AG08396 (cell line): ENCODE measurements at regions not wholly inside any gene's neighbourhood (a gene's known extent, or its start where the extent isn't known, plus 50 kb on each side); places are given as distances from the start of the nearest gene placed in this dataset.
"Not testable (repeated sequence)": the region's sequence is repeated elsewhere in the genome, so short reads cannot be mapped to it uniquely, and the experiment has no call there.

ENCODE experiments used
- DNase-seq: peaks from one replicate; pipeline ENCODE4 v3.0.0; 2012; ENCODE audit warnings: low spot score, mixed read lengths

- no peak for DNase-seq
Measured at GRCh38 chr5:104119529-104119928, 556.9 kb upstream of the NUDT12 start.

DNA sequence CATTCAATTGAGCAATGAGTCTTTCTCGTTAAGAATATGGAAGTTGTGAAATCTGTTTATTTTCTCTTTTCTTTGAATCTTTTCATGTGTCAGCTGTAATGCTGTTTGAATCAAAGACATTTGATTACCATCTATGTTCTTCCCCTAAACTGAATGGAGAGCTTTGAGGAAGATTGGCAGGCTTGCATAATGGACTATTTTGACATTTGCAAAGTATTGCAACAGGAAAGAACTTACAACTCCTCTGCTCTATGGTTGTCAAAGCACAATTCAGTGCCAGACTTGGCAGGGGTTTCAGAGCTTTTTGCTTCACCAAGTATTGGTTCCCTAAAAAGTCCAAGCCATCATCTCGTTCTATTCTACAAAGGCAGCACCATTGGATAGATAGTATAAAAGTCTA lies 549.0 kb upstream of the NUDT12 start:
- no peak for DNase-seq

DNA sequence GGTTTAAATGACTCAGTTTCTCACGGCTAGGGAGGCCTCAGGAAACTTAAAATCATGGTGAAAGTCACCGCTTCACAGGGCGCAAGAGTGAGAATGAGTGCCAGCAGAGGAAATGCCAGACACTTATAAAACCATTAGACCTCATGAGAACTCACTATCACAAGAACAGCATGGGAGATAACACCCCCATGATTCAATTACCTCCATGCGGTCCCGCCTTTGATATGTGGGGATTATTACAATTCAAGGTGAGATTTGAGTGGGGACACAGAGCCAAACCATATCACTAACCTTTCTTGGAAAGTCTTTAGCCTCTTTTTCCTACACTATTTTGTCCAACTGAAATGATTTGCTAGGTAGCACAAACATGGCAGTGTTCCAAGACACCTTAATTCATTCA lies 533.9 kb upstream of the NUDT12 start:
- no peak for DNase-seq

DNA sequence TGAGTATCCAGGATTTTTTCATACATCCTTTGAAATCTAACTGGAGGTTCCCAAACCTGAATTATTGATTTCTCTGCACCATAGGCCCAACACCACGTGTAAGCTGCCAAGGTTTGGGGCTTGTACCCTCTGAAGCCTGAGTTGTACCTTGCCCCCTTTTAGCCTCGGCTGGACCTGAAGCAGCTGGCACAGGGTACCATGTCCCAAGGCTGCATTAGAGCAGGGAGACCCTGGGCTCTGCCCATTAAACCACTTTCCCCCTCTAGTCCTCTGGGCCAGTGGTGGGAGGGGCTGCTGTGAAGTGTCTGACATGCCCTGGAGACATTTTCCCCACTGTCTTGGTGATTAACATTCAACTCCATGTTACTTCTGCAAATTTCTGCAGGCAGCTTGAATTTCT lies 532.9 kb upstream of the NUDT12 start:
- DNase-seq = no peak

GRCh38 chr5:104088876-104089778 lies 526.5 kb upstream of the NUDT12 start:
- no peak for DNase-seq

GRCh38 chr5:104084896-104085295 lies 522.3 kb upstream of the NUDT12 start:
- DNase-seq = no peak

DNA sequence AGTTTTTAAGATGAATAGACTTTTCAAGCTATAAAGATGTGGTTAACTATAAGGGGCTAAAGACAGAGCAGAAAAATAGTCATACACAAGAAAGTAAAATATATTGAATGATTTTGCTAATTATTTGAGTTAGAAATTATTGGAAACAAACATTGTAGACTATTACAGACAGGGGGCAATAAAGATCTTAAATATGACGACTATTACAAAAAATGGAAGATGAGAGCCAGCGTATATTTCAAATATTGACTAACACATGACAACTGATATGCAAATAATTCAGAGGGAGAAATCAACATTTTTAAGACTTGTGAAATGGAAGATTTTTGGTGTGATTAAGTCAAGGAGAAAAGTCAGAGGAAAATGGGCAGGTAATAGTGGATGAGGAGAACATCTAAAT lies 520.2 kb upstream of the NUDT12 start:
- DNase-seq = no peak

DNA sequence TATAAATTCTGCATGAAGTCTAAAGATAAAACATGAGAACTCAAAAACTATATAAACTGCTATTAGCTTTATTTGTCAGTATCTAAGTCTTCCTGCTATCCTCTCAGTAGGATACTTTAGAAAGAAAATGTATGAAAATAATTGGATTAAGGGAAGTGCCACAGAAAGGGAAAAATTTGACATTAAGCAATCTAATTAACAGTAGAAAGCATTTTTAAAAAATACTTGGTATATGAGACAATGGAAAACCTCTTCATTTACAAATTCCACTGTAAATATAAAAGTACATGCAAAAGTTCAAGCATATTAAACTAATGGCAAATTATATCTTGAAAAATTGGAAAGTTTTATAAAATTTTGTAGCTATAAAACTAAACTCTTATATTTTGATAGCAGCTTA lies 518.6 kb upstream of the NUDT12 start:
- DNase-seq = no peak

- DNase-seq = no peak
Measured at GRCh38 chr5:104080646-104081175, 518.1 kb upstream of the NUDT12 start.

DNA sequence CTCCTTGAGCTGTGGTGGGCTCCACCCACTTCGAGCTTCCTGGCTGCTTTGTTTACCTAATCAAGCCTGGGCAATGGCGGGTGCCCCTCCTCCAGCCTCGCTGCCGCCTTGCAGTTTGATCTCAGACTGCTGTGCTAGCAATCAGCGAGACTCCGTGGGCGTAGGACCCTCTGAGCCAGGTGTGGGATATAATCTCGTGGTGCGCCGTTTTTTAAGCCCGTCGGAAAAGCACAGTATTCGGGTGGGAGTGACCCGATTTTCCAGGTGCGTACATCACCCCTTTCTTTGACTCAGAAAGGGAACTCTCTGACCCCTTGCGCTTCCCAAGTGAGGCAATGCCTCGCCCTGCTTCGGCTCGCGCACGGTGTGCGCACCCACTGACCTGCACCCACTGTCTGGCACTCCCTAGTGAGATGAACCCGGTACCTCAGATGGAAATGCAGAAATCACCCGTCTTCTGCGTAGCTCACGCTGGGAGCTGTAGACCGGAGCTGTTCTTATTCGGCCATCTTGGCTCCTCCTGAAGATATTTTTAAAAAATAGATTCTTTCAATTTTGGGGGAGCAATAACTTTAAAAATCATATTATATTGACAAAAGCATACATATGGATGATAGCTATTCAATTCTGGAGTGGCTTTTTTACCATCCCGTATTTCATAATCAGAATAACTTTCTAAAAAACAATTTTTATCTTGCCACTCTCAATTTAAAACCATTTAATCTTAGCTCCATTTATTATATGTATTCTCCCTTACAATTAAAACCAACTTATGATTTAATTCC lies 517.5 kb upstream of the NUDT12 start:
- not testable (repeated sequence) for DNase-seq

DNA sequence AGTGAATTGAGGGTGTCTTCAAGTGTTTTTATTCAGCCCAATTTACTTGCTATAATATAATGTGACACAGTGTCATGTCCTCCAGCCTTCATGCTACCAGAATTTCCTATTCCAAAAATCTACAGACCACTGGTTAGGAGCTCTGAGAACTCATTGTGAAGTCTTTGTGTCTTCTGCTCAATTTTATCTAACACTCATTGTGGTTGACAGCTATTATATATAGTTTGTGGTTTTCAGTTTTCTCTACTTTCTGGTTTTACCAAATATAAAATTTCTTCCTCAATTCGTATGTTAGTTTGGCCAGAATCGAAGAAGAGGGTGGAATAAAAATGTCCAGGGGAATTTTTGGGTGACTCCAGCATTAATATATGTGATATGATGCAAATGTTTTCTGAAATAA lies 509.3 kb upstream of the NUDT12 start:
- no peak for DNase-seq

DNA sequence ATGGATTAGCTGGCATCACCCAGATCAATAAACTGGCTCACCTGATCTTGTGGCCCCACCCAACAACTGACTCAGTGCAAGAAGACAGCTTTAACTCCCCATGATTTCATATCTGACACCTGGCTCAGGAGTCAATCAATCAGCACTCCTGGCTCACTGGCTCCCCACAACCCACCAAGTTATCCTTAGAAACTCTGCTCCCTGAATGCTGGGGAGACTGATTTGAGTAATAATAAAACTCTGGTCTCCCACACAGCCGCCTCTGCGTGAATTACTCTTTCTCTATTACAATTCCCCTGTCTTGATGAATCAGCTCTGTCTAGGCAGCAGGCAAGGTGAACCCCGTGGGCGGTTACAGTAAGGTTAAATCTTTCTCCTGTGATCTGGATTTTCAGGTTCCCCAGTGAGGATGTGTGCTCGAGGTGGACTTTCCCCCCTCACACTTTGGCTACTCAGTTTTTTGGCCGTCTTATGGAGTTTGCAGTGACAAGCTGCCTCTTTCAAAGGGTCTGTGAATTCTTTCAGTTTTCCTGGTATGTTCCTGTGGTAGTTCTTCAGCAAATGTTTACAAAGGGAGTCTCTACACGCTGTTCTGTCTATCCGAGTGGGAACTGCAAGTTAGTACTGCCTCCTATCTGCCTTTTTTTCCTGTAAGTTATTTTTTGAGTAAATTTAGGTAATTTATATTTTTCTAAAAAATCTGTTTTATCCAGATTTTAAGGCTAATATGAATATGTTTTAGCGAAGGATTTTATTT lies 500.2 kb upstream of the NUDT12 start:
- DNase-seq = no peak

DNA sequence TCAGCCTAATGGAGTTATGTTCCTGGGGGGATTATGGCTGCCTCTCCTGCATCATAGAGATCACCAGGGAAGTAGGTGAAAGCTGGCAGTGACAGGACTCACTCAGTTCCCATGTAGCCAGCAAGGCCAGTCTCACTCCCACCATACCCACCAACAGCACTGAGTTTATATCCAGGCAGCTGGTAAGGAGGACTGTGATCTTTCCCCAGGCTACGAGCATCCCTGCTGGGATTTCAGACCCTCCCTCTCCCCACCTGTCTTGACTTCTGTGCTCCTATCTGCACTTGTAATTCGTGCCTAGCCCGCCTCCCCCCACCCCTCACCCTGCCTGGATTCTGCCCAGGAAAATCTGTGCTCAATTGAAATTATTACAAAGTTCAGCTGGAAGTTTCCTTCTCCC lies 499.1 kb upstream of the NUDT12 start:
- DNase-seq = no peak

DNA sequence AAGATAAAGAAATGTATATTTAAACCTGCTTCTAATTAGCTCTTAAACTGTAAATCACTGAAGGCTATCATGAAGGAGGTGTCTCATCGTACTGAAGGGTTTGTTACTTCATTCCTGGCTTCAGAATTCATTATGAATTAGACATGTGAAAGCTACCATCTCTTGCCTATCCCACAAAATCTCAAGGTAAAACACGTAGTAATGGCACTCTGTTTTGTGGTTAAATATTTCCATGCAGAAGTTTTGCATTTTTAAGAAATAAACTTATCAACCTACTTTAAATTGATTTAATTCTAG lies 490.7 kb upstream of the NUDT12 start:
- DNase-seq = no peak

DNA sequence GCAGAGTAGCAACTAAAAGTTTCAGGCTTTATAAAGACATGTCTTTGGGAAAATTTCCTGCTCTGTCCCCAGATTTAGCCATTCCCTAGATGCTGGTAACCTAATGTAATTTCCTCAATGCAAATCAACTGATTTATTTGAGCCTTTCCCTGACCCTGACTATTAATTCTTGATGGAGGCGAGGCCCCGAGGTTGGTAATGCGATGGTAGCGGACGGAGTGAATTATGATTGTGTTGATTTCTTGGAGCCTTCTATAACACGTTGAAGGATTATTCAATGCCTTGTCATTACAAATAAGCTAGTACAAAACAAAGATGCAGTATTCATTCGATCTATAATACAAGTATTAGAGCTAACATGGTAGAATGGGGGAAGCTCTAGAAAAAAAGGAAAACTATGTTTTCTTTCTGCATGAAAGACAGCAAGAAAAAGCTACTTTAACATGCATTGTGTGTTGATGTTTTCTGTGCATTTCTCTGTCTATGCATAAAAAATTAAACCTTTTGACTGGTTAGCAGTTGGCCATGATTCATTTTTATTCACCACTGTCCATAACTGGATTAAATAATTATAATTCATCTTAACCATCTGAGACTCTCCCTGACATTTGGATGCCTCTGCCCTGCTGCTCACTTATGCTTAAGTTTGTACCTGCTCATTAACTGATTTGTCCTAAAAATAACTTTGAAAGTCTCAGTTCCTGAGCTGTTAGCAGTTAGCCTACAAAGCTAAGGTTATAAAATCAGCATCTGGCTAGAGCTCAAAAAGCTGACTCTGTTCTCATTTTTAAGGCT lies 490.2 kb upstream of the NUDT12 start:
- DNase-seq = no peak

DNA sequence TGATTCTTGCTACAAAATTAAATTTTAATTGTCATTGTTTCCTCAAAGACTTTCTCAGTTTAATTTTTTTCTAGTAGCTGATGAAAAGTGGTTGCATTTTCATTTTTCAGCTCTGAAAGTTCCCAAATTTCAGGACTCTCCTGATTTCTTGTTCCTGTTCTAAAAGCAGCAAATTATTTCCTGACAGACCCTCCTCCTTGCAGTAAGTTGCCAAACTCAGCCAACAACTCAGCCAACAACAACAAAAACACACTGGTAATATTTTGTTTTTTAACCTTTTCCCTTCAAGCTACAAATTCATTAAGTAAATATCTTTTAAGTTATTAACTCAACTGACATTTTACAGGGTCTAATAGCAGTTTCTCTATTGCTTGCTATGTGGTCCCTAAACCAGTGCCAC lies 487.8 kb upstream of the NUDT12 start:
- no peak for DNase-seq

DNA sequence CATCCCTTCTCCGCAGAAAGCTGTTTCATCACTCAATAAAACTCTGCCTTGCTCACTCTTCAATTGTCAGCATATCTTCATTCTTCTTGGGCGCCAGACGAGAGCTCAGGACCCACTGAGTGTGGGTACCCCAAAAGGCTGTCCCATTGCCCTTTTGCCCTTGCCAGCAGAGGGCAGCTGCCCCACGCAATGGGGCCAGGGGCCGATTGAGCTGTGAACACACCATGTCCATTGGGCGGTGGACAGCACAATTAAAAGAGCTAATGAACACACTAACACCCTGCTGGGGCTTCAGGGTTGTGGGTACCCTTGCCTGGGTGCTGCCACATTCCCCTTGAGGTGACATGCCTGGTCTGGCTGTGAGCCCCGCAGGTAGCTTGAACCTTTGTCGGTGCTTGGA lies 487.2 kb upstream of the NUDT12 start:
- no peak for DNase-seq

- DNase-seq = no peak
Measured at GRCh38 chr5:104048231-104048630, 485.6 kb upstream of the NUDT12 start.

DNA sequence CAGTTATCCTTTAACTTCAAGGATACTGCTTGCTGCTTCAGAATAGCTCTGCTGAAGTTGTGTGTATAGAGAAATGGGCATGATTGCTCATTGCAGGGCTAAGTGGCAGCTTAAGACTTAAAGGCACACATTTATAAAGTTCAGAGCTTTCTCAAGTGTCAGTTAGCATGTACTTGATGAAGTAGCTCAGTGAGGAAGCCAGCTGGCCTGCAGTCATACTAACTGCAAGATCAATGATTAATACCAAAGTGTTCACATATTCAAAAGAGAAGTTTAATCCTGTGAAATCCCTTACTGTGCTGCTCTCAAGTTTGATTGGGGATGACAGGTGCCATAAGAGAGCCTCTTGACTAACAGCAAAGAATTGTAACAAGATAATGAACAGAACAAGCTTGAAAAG lies 483.4 kb upstream of the NUDT12 start:
- DNase-seq = no peak

DNA sequence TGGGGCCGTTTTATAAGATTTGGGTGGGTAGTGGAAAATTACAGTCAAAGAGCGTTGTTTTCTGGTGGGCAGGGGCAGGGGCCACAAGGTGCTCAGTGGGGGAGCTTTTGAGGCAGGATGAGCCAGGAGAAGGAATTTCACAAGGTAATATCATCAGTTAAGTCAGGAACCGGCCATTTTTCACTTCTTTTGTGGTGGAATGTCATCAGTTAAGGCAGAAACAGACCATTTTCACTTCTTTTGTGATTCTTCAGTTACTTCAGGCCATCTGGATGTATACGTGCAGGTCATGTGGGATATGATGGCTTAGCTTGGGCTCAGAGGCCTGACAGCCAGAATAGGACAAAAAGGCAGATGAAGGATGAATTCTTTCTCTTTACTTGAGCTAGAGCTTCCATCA lies 477.3 kb upstream of the NUDT12 start:
- DNase-seq = not testable (repeated sequence)

DNA sequence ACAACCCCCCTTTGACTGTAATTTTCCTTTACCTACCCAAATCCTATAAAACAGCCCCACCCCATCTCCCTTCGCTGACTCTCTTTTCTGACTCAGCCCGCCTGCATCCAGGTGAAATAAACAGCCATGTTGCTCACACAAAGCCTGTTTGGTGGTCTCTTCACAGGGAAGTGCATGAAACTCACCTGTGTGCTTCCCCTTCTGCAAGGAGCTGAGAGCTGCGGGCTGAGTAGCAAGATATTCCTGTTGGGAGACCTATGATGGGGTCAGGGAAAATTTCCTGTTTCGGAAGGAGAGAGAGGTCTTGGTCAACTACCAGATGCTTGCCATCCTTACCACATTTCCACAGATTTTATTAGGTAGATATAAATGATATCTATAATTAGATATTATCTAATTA lies 474.5 kb upstream of the NUDT12 start:
- not testable (repeated sequence) for DNase-seq

GRCh38 chr5:104033186-104033585 lies 470.6 kb upstream of the NUDT12 start:
- DNase-seq = not testable (repeated sequence)
